Heart right ventricle (tissue), 16 donors: ENCODE measurements at regions not wholly inside any gene's neighbourhood (a gene's known extent, or its start where the extent isn't known, plus 50 kb on each side); places are given as distances from the start of the nearest gene placed in this dataset.

ENCODE experiments used
- ATAC-seq, 8 donors: fragments of 200-7000 bp; cut with Tn5 transposase; one replicate each; pipeline ENCODE4 v1.9.1; 2020; ENCODE audit warnings: mild to moderate bottlenecking in 8 of 8, moderate library complexity in 8 of 8, moderate number of reproducible peaks in 1 of 8
- DNase-seq, 2 donors: peaks; one replicate each; pipeline ENCODE4 v3.0.0-alpha.2; 2020
- H3K27ac ChIP-seq, 10 donors: fragments of 200-600 bp; sonication (generic) in 2 of 10; one replicate each; pipeline versions ENCODE4 v1.5.0 to v1.8.0; 2020 to 2022; ENCODE audit warnings: mild to moderate bottlenecking in 3 of 10
- H3K27me3 ChIP-seq, 7 donors: fragments of 200-600 bp; one replicate each; pipeline ENCODE4 v1.8.0; 2021 to 2022; ENCODE audit warnings: mild to moderate bottlenecking in 2 of 7
- H3K36me3 ChIP-seq, 9 donors: fragments of 200-600 bp; sonication (generic) in 1 of 9; one replicate each; pipeline versions ENCODE4 v1.5.0 to v1.8.0; 2020 to 2022; ENCODE audit warnings: mild to moderate bottlenecking in 2 of 9
- H3K4me1 ChIP-seq, 9 donors: fragments of 200-600 bp; sonication (generic) in 1 of 9; one replicate each; pipeline versions ENCODE4 v1.5.0 to v1.8.0; 2020 to 2022; ENCODE audit warnings: mild to moderate bottlenecking in 4 of 9
- H3K4me3 ChIP-seq, 10 donors: fragments of 200-600 bp; sonication (generic) in 2 of 10; one replicate each; pipeline versions ENCODE4 v1.5.0 to v1.8.0; 2020 to 2022; ENCODE audit warnings: mild to moderate bottlenecking in 7 of 10, moderate library complexity in 2 of 10
- H3K9me3 ChIP-seq, 11 donors: fragments of 200-600 bp in 10 of 11; sonication (generic) in 2 of 11; one replicate each; pipeline versions ENCODE4 v1.5.0 to v1.8.0; 2013 to 2022; ENCODE audit warnings: mild to moderate bottlenecking in 2 of 11, control low read depth in 1 of 11, moderate library complexity in 1 of 11
- WGBS, 2 donors: extraction: QIAGEN DNeasy Blood & Tissue Kit; methylation state at CpG; one replicate each; pipeline ENCODE4 v1.1.7; 2013; ENCODE audit warnings: inconsistent platforms in 1 of 2; 5-methylcytosine and 5-hydroxymethylcytosine counted together
- intact Hi-C, 10 donors: fragments of 100-400 bp; cut with DNase I; formaldehyde crosslinking; loops; one replicate each; pipeline versions ENCODE4 v1.11.1 to v1.14.2; 2022
- TF ChIP-seq, protein P1 (sequence below), 9 donors: fragments of 200-600 bp; sonication (generic) in 2 of 9; IDR thresholded peaks; one replicate each; pipeline versions ENCODE4 v1.5.0 to v1.8.0; 2021 to 2022; ENCODE audit warnings: antibody characterized with exemption in 9 of 9, mild to moderate bottlenecking in 5 of 9, moderate library complexity in 1 of 9
- donor health status: Arrhythmogenic right ventricular cardiomyopathy.
- donor health status: ischemic (EF 13 %, LVEDD 7.1; RV severe dilation, severe dysfunction).
- donor health status: healthy with polysubstance abuse.
- donor health status: DM: no; HTN: yes; CAD: no.
- donor health status: DM: no; HTN: no; CAD: no.
- donor health status: ischemic (EF 25% LVEDD 6.9; RV normal size, moderate dysfunction).
- donor health status: ischemic (EF 25% LVEDD 5.7; RV mildly dilated, moderate dysfunction).
- donor health status: healthy.
- donor health status: DM: yes; HTN: yes; CAD: no.
- donor health status: Ischemic cardiomyopathy.
- donor health status: ischemic (EF 35%, LVEDD 5.7; RV mildly dilated, moderate dysfunction).
- donor health status: nonischemic (EF 11% LVEDD 7.7; RV severe dilation, severe dysfunction).
- donor health status: DM: yes; HTN: yes; CAD: no.
- donor health status: PGD.
- donor health status: ischemic (EF 29% LVEDD 5.4; RV normal size, mild dysfunction).
- donor health status: nonischemic (EF 23%, LVEDD 6.1; RV moderate dilation, normal function).

GRCh38 chr5:68745448-68745847 lies 348.4 kb upstream of the SLC30A5 start:
- no peak overlapping the region for H3K27ac ChIP-seq
- H3K27me3 ChIP-seq: peaks cover 0 to 3% (median 0%) of the 10 kb centered on the region in 7 donors
- no peaks in the 10 kb centered on the region for H3K36me3 ChIP-seq
- DNase-seq (no peak), ATAC-seq (no peak)
- TF ChIP-seq, protein P1, sequence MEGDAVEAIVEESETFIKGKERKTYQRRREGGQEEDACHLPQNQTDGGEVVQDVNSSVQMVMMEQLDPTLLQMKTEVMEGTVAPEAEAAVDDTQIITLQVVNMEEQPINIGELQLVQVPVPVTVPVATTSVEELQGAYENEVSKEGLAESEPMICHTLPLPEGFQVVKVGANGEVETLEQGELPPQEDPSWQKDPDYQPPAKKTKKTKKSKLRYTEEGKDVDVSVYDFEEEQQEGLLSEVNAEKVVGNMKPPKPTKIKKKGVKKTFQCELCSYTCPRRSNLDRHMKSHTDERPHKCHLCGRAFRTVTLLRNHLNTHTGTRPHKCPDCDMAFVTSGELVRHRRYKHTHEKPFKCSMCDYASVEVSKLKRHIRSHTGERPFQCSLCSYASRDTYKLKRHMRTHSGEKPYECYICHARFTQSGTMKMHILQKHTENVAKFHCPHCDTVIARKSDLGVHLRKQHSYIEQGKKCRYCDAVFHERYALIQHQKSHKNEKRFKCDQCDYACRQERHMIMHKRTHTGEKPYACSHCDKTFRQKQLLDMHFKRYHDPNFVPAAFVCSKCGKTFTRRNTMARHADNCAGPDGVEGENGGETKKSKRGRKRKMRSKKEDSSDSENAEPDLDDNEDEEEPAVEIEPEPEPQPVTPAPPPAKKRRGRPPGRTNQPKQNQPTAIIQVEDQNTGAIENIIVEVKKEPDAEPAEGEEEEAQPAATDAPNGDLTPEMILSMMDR (IDR thresholded peaks at IDR 0.05): peak in 7 of 9 donors; percentile 7 to 33 (median 17)
- peaks cover 0 to 6% (median 0%) of the 10 kb centered on the region in 11 donors for H3K9me3 ChIP-seq
- H3K4me3 ChIP-seq: no peak overlapping the region
- peaks cover 0 to 4% (median 0%) of the 10 kb centered on the region in 9 donors for H3K4me1 ChIP-seq
- intact Hi-C loops: no loop called here

- intact Hi-C loops: no loop called here
- peaks cover 0 to 4% (median 0%) of the 10 kb centered on the region in 9 donors for H3K4me1 ChIP-seq
- H3K27me3 ChIP-seq: peaks cover 0 to 3% (median 0%) of the 10 kb centered on the region in 7 donors
- WGBS, 2 donors: 79 to 84% methylated on average over 4 of the region's 4 CpGs
- ATAC-seq: no peak
- no peak for DNase-seq
- H3K4me3 ChIP-seq: no peak overlapping the region
- H3K27ac ChIP-seq: no peak overlapping the region
- no peaks in the 10 kb centered on the region for H3K36me3 ChIP-seq
- TF ChIP-seq, protein P1 (IDR thresholded peaks at IDR 0.05): no peak
- peaks cover 0 to 6% (median 0%) of the 10 kb centered on the region in 11 donors for H3K9me3 ChIP-seq
These were observed 347.6 kb upstream of the SLC30A5 start for GRCh38 chr5:68746220-68746619.

DNA sequence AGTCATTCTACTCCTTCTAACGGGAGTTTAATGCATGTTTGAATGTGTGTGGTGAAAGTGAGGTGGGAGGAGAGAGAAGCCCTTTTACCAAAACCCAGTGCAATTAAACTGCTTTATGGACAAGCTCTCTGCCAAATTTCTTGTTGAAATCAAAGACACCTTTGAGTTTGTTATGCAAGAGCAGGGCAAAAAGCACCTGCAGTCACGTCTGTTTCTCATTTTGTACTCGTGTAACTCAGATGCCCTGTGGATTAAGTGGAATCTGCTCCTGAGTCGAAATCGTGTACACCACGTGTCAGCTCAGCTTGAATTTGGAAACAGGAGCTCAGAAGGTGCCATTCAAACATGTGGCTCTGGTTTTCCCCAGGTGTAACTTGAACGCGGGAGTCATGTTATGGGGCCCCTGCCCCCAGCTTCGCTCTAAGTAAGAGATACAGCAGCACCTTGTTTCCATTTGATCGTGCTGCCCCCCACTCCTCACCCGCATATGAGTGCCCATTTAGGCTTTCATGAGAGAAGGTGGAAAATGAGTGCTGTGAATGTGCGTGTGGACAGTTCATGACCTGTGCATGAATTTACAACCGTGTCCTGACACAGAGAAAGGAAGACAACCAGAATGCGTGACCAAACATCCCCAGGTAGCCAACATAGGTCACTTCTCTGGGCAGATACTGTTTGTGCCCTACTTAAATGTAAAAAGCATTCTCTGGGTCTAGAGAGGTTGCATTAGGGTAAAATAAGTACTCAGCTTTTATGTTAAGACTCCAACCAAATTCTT lies 347.0 kb upstream of the SLC30A5 start:
- TF ChIP-seq, protein P1 (IDR thresholded peaks at IDR 0.05): no peak
- Histone ChIP-seq H3K27me3 (peaks cover 0 to 3% (median 0%) of the 10 kb centered on the region in 7 donors), H3K4me3 (no peak overlapping the region), H3K9me3 (peaks cover 0 to 6% (median 0%) of the 10 kb centered on the region in 11 donors), H3K27ac (no peak overlapping the region), H3K36me3 (no peaks in the 10 kb centered on the region), H3K4me1 (peaks cover 0 to 4% (median 0%) of the 10 kb centered on the region in 9 donors)
- 89 to 90% methylated on average over 14 of the region's 14 CpGs for WGBS, 2 donors
- ATAC-seq: no peak
- DNase-seq: no peak
- intact Hi-C loops: no loop called here

DNA sequence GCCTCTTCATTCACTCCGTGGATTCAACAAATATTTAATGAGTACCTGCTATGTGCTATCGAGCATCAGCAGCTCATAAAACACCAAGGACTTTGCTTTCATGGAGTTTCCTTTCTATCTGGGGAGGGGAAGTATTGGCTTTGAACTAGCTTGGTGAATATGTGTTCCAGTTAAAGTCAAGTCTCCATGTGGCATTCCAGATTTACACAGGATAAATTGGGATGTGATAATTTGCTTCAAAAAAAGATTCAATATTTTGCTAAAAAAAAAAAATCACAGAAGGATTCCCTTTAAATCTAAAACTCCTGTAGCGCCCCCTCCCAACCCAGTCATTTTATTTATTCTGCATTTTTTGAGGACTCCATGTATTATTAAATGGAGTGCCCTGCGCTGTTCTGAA lies 346.3 kb upstream of the SLC30A5 start:
- Histone ChIP-seq H3K4me1 (peaks cover 0 to 4% (median 0%) of the 10 kb centered on the region in 9 donors), H3K36me3 (no peaks in the 10 kb centered on the region), H3K27ac (no peak overlapping the region), H3K4me3 (no peak overlapping the region), H3K27me3 (peaks cover 0 to 3% (median 0%) of the 10 kb centered on the region in 7 donors), H3K9me3 (peaks cover 0 to 6% (median 0%) of the 10 kb centered on the region in 11 donors)
- TF ChIP-seq, protein P1 (IDR thresholded peaks at IDR 0.05): no peak
- DNase-seq (no peak), ATAC-seq (no peak)
- WGBS, 2 donors: 91 to 92% methylated on average over 4 of the region's 4 CpGs
- intact Hi-C loops: no loop called here
